ENCODE measurements at regions not wholly inside any gene's neighbourhood (a gene's known extent, or its start where the extent isn't known, plus 50 kb on each side); places are given as distances from the start of the nearest gene placed in this dataset.
A peak's percentile ranks its signal among the peaks of the same experiment; 100 is the strongest.
"Not testable (repeated sequence)": the region's sequence is repeated elsewhere in the genome, so short reads cannot be mapped to it uniquely, and the experiment has no call there.

DNA sequence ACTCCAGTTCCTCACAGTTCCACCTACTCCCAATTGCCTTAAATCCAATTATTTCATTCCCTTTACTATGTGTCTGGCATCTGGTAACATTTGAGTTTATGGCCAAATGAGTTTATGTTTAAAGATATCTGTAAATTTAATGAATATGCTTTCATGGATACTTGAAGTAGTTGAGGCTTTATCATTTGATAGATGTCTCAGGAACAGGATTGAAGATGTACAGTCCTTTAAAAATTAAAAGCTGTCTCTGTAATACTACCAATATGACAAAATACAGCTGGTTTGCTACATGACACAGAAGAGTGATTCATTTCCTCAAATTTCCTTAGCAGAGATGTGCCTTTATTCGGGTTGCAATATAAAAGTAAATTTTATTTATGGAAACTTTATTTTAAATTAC is 2326.0 kb upstream of the ACO1 start:
- TF ChIP-seq POLR2A (IDR thresholded peaks at IDR 0.05; ENCODE audit: low read length) (no peak), GATA1 (IDR thresholded peaks at IDR 0.05; ENCODE audit: low read depth, low read length) (no peak)

DNA sequence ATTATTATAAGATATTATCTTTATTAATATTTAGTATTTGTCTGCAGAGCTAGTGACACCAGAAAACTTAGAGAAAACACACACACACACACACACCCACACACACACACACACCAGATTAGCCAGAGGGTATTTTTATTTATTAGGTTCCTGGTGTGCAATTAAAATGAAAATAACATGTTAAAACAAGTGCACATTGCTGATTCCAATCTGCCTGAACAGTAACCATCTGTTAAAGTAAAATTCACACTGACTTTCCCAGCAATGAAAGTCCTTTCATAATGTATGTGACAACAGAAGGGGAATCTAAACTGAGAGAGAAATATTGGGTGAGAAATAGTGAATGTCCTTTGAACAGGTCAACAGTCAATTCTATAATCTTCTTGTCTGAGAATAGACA is 2323.5 kb upstream of the ACO1 start:
- no peak for TF ChIP-seq POLR2A (IDR thresholded peaks at IDR 0.05; ENCODE audit: low read length)
- TF ChIP-seq GATA1 (IDR thresholded peaks at IDR 0.05; ENCODE audit: low read depth, low read length), result no peak
- no peak for DNase-seq

More for the DNA sequence above, 2326.0 kb upstream of the ACO1 start:
- DNase-seq, result no peak

DNA sequence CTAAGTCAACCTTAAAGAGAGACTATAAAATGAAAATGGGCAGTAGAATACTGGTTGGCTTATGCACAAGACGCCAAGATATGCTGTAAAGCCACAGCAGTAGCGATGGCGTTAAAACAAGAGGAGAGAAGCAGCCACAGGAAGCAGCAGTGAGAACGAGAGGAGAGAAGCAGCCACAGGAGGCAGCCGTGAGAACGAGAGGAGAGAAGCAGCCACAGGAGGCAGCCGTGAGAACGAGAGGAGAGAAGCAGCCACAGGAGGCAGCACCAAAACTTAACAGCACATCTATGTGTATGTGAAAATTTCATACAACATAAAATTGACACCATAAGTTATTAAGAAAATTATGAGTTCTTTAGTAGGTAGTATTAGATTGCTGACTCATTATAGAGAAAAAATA is 2318.6 kb upstream of the ACO1 start:
- no peak for DNase-seq

DNA sequence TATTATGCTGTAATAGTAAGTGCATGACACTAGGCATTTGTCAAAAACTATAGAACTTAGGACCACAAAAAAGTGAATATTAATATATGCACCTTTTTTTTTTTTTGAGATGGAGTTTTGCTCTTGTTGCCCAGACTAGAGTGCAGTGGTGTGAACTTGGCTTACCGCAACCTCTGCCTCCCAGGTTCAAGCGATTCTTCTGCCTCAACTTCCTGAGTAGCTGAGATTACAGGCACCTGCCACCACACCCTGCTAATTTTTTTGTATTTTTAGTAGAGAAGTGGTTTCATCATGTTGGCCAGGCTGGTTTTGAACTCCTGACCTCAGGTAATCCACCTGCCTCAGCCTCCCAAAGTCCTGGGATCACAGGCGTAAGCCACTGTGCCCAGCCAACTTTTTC is 2315.2 kb upstream of the ACO1 start:
- DNase-seq, result not testable (repeated sequence)

More for the DNA sequence above, 2318.6 kb upstream of the ACO1 start:
- no peak for TF ChIP-seq GATA1 (IDR thresholded peaks at IDR 0.05; ENCODE audit: low read depth, low read length)
- TF ChIP-seq POLR2A (IDR thresholded peaks at IDR 0.05; ENCODE audit: low read length), result no peak

DNA sequence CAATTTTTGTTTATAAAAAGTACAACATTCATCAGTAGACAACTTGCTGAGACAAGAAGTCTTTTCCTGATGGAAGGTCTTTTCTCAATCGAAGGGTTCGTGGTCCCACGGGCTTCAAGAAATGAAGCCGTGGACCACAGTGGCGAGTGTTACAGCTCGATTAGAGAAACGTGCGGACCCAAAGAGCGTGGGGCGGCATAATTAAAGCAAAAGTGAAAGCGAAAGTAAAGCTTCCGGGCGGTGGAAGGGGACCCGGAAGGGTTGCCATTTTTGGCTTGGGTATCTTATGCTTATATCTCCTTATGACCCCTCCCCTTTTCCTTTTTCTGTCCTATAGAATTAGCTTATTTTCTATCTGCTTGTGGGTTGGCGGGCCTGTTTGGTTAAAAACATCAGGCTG is 2309.4 kb upstream of the ACO1 start:
- TF ChIP-seq GATA1 (IDR thresholded peaks at IDR 0.05; ENCODE audit: low read depth, low read length) (no peak), POLR2A (IDR thresholded peaks at IDR 0.05; ENCODE audit: low read length) (no peak)
- DNase-seq, result no peak

GRCh38 chr9:30075451-30076199 is 2308.8 kb upstream of the ACO1 start:
- TF ChIP-seq POLR2A (IDR thresholded peaks at IDR 0.05; ENCODE audit: low read length), result no peak
- no peak for TF ChIP-seq GATA1 (IDR thresholded peaks at IDR 0.05; ENCODE audit: low read depth, low read length)
- peak in 1 of 2 experiments; percentile 1 for DNase-seq

GRCh38 chr9:30078195-30078594 is 2306.2 kb upstream of the ACO1 start:
- no peak for DNase-seq
- TF ChIP-seq GATA1 (IDR thresholded peaks at IDR 0.05; ENCODE audit: low read depth, low read length) (no peak), POLR2A (IDR thresholded peaks at IDR 0.05; ENCODE audit: low read length) (no peak)

GRCh38 chr9:30089428-30089827 is 2295.0 kb upstream of the ACO1 start:
- no peak for DNase-seq
- TF ChIP-seq GATA1 (IDR thresholded peaks at IDR 0.05; ENCODE audit: low read depth, low read length) (no peak), POLR2A (IDR thresholded peaks at IDR 0.05; ENCODE audit: low read length) (no peak)

DNA sequence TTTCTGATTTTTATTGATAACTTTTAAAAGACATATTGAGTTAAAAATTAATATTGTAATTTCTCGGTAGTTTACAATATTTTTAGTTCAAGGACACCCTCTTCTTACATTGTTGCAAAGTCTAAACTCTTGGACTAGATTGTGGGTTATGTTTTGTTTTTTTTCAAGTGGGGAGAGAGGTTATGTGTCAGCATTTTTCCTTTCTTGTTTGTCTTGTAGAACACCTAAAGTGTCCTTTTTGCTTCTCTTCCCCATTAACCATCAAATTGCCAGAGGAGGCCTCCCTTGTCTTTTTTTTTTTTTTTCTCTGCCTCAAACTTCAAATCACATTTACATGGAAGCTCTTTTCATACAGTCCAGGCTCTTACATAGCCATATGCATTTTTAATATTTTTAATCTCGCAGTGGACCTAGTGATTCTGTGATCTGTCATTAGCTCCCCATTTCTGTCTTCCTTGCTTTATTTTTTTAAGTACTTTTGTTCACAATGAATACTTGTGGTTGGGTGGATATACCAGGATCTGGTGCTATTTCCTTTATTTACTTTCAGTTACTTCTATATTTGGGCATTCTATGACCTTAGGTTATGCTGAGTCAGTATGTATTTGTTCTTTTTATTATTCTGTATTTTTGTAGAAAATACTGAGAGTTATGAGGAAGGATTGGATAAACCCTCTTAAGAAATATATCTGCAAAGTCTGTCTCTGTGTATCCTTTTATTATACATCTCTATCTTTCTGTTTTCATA is 2280.6 kb upstream of the ACO1 start:
- TF ChIP-seq POLR2A (IDR thresholded peaks at IDR 0.05; ENCODE audit: low read length), result no peak
- TF ChIP-seq GATA1 (IDR thresholded peaks at IDR 0.05; ENCODE audit: low read depth, low read length), result no peak
- no peak for DNase-seq

- not testable (repeated sequence) for DNase-seq
Observed at GRCh38 chr9:30107134-30107533, 2277.3 kb upstream of the ACO1 start.

- TF ChIP-seq POLR2A (IDR thresholded peaks at IDR 0.05; ENCODE audit: low read length) (no peak), GATA1 (IDR thresholded peaks at IDR 0.05; ENCODE audit: low read depth, low read length) (no peak)
- no peak for DNase-seq
Observed at GRCh38 chr9:30116673-30117217, 2267.7 kb upstream of the ACO1 start.

DNA sequence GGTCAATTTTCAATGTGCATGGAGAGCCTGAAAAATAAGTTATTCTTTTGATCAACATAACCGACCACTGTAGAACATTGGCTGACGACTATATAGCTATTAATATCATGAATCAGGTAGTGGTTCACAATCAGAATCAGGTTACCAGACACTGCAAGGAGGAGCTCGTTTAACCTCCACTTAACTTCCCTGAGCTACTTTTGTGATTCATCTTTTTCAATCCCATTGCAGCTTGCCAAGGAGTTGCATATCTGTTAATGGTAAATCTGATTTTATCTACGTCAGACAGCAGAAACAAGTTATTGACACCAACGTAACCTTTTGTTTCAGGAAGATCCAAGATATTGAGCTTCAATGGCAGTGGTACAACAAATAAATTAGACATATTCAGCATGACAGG is 2263.8 kb upstream of the ACO1 start:
- no peak for TF ChIP-seq GATA1 (IDR thresholded peaks at IDR 0.05; ENCODE audit: low read depth, low read length)
- TF ChIP-seq POLR2A (IDR thresholded peaks at IDR 0.05; ENCODE audit: low read length), result no peak
- DNase-seq, result no peak

DNA sequence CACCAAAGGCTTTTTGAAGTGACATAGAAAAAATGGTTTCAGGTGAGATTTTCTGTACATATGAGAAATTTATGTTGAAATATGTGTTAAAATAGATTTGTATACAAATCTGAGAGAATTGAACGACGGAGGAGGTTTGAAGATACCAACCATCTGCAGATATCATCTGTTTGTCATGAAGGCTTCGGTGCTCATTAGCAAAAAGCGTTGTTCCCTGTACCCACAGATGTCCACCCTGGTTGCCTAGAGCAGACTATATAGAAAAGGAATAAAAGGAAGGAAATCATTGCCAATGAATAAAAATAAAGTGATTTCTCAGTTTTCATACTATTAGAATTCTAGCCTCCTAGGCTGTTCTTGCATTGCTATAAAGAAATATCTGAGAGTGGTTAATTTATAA is 2262.8 kb upstream of the ACO1 start:
- TF ChIP-seq GATA1 (IDR thresholded peaks at IDR 0.05; ENCODE audit: low read depth, low read length), result no peak
- no peak for TF ChIP-seq POLR2A (IDR thresholded peaks at IDR 0.05; ENCODE audit: low read length)
- no peak for DNase-seq

DNA sequence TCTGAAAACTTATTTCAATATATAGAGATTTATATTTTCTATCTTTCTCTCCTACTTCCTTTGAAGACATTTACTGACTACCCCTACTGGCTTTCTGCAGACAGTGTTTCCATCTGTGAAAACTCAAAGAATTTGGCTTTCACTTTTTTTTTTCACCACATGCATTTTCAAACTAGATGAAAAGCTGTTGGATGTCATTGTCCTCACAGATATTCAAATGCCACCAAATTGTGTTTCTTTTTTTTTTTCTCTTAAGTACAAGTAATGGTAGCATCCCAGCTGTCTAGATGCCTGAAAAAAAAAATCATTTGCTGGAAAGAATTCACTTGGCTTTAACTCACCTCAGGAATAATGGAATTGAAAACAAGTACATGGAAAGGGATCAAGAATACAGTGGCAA is 2258.6 kb upstream of the ACO1 start:
- TF ChIP-seq POLR2A (IDR thresholded peaks at IDR 0.05; ENCODE audit: low read length) (no peak), GATA1 (IDR thresholded peaks at IDR 0.05; ENCODE audit: low read depth, low read length) (no peak)
- DNase-seq, result no peak

GRCh38 chr9:30127371-30127770 is 2257.1 kb upstream of the ACO1 start:
- no peak for DNase-seq
- TF ChIP-seq GATA1 (IDR thresholded peaks at IDR 0.05; ENCODE audit: low read depth, low read length), result no peak
- TF ChIP-seq POLR2A (IDR thresholded peaks at IDR 0.05; ENCODE audit: low read length), result no peak

All from erythroblast (primary cell).